PC-9 (cell line): ENCODE measurements at regions not wholly inside any gene's neighbourhood (a gene's known extent, or its start where the extent isn't known, plus 50 kb on each side); places are given as distances from the start of the nearest gene placed in this dataset.

Experiments
- BruUV-seq: library from RNA; stranded (reverse); fragments of 400-500 nt; replicated peaks from 2 replicates; lab custom pipeline; 2021; lab: Mats Ljungman, UMichigan
- CTCF ChIA-PET: fragments of 300-600 bp; sonication (Branson Sonifier 250); formaldehyde crosslinking; loops from one replicate; lab custom pipeline; 2022; ENCODE audit warnings: antibody characterized with exemption; lab: Charles Lee
- POLR2A ChIA-PET: fragments of 300-600 bp; sonication (Branson Sonifier 250); formaldehyde crosslinking; loops from one replicate; lab custom pipeline; 2022; ENCODE audit warnings: antibody characterized with exemption; ENCODE audit not compliant: unreplicated experiment; lab: Charles Lee
- DNase-seq, 2 experiments: peaks; one replicate each; pipeline versions ENCODE4 v3.0.0 to v3.0.0-alpha.2; 2015 to 2022; ENCODE audit warnings: mixed read lengths in 1 of 2
- H2AFZ ChIP-seq: fragments of 200-600 bp; sonication (generic); 2 replicates; pipeline ENCODE4 v1.8.1; 2017; ENCODE audit warnings: antibody characterized with exemption
- H3F3A ChIP-seq: fragments of 200-600 bp; sonication (generic); 2 replicates; pipeline ENCODE4 v1.8.1; 2017; ENCODE audit warnings: antibody characterized with exemption, mild to moderate bottlenecking, low read depth; ENCODE audit not compliant: insufficient read depth
- H3K27ac ChIP-seq: fragments of 200-600 bp; sonication (generic); 2 replicates; pipeline ENCODE4 v1.6.1; 2016; ENCODE audit warnings: mixed run types
- H3K27me3 ChIP-seq: fragments of 200-600 bp; sonication (generic); 2 replicates; pipeline ENCODE4 v1.6.1; 2016; ENCODE audit warnings: low read depth, mixed run types; ENCODE audit not compliant: insufficient read depth
- H3K36me3 ChIP-seq: fragments of 200-600 bp; sonication (generic); 2 replicates; pipeline ENCODE4 v1.6.1; 2016; ENCODE audit warnings: low read depth, mixed run types
- H3K4me1 ChIP-seq: fragments of 200-600 bp; sonication (generic); replicated peaks from 2 replicates; pipeline ENCODE4 v1.6.1; 2016; ENCODE audit warnings: mixed run types; ENCODE audit not compliant: insufficient read depth
- H3K4me2 ChIP-seq: fragments of 200-600 bp; sonication (generic); 2 replicates; pipeline ENCODE4 v1.6.1; 2017; ENCODE audit warnings: mixed run types
- H3K4me3 ChIP-seq: fragments of 200-600 bp; sonication (generic); 2 replicates; pipeline ENCODE4 v1.6.1; 2016; ENCODE audit warnings: mixed run types
- H3K79me2 ChIP-seq: fragments of 200-600 bp; sonication (generic); 2 replicates; pipeline ENCODE4 v1.6.1; 2017; ENCODE audit warnings: low read depth, mixed run types
- H3K9me2 ChIP-seq: fragments of 200-600 bp; sonication (generic); 2 replicates; pipeline ENCODE4 v1.8.1; 2017; ENCODE audit warnings: mild to moderate bottlenecking; ENCODE audit not compliant: insufficient read depth
- H3K9me3 ChIP-seq: fragments of 200-600 bp; sonication (generic); 2 replicates; pipeline ENCODE4 v1.8.1; 2016; ENCODE audit warnings: low read depth; ENCODE audit not compliant: insufficient read depth
- H4K20me1 ChIP-seq: fragments of 200-600 bp; sonication (generic); 2 replicates; pipeline ENCODE4 v1.8.1; 2017; ENCODE audit not compliant: insufficient read depth
- EZH2 ChIP-seq: fragments of 200-600 bp; sonication (generic); IDR thresholded peaks from 2 replicates; pipeline ENCODE4 v1.8.0; 2017; ENCODE audit warnings: antibody characterized with exemption, low read depth
- intact Hi-C: fragments of 100-400 bp; cut with micrococcal nuclease; formaldehyde crosslinking; loops from one replicate; pipeline ENCODE4 v1.10.0; 2022; ENCODE audit not compliant: unreplicated experiment
- TF ChIP-seq, protein P1 (sequence below): fragments of 200-600 bp; sonication (generic); conservative IDR thresholded peaks from 2 replicates; pipeline ENCODE4 v1.6.1; 2017; ENCODE audit warnings: mixed run types, antibody characterized with exemption, mild to moderate bottlenecking, moderate library complexity

DNA sequence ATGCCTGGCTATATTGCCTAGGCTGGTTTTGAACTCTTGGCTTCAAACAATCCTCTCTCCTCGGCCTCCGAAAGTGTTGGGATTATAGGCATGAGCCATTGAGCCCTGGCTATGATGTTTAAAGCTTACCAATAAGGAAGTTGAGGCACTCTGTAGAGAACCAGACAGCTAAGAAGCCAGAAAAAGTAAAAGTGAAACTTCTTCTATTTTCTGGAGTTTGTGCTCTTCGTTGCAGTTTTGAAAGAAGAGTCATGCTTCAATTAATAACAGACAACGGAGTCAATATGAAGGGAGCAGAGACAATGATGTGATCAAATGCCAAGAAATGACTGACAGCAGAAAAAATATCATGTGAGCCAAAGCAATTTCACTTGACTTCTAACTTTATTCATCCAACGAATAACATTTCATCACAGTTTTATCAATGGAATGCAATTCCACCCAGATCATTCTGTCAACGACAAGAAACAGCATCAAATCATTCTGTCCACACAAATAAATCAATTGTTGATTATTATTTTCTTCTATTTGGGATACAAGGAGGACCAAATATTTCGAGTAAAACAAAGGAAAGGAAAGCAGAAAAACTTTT is 175.5 kb upstream of the CELF4 start:
- H3K4me3 ChIP-seq = no peak overlapping the region
- H3K9me2 ChIP-seq = no peaks in the 10 kb centered on the region
- no peaks in the 10 kb centered on the region for H3K79me2 ChIP-seq
- TF ChIP-seq, protein P1, sequence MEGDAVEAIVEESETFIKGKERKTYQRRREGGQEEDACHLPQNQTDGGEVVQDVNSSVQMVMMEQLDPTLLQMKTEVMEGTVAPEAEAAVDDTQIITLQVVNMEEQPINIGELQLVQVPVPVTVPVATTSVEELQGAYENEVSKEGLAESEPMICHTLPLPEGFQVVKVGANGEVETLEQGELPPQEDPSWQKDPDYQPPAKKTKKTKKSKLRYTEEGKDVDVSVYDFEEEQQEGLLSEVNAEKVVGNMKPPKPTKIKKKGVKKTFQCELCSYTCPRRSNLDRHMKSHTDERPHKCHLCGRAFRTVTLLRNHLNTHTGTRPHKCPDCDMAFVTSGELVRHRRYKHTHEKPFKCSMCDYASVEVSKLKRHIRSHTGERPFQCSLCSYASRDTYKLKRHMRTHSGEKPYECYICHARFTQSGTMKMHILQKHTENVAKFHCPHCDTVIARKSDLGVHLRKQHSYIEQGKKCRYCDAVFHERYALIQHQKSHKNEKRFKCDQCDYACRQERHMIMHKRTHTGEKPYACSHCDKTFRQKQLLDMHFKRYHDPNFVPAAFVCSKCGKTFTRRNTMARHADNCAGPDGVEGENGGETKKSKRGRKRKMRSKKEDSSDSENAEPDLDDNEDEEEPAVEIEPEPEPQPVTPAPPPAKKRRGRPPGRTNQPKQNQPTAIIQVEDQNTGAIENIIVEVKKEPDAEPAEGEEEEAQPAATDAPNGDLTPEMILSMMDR = no peak
- no peak for TF ChIP-seq EZH2
- no peak overlapping the region for H3K4me2 ChIP-seq
- DNase-seq = no peak
- H3K27me3 ChIP-seq = no peaks in the 10 kb centered on the region
- H2AFZ ChIP-seq = no peak overlapping the region
- H3K36me3 ChIP-seq = no peaks in the 10 kb centered on the region
- BruUV-seq = no TSS peak
- H3F3A ChIP-seq = no peaks in the 10 kb centered on the region
- H3K27ac ChIP-seq = no peak overlapping the region
- H4K20me1 ChIP-seq = no peaks in the 10 kb centered on the region
- POLR2A ChIA-PET = no interaction called here
- intact Hi-C loops = no loop called here
- CTCF ChIA-PET = no interaction called here
- H3K9me3 ChIP-seq = no peaks in the 10 kb centered on the region
- no peaks in the 10 kb centered on the region for H3K4me1 ChIP-seq

DNA sequence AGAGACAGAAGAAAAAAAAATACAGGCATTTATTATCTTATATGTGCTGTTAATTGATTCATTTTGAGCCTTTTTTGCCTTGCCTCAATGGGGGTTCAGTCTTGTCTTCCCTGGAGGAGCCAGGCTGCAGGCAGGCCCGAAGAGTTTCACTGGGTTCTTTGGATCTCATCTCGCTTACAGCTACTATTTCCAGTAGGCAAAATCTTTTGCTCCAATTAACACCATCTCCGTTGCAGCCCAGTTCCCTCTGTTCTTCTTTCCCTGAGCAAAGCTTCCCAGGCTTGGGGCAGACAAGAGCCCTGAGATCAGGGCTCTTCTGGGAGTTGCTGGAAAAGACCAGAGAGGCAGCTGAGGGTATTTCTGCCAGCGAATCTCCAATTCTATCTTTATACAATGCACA is 168.8 kb upstream of the CELF4 start:
- intact Hi-C loops = no loop called here
- ChIA-PET POLR2A (no interaction called here), CTCF (no interaction called here)
- Histone ChIP-seq H2AFZ (no peak overlapping the region), H3K9me2 (no peaks in the 10 kb centered on the region), H3K4me3 (no peak overlapping the region), H3K79me2 (no peaks in the 10 kb centered on the region), H3K4me2 (no peak overlapping the region), H3K27ac (no peak overlapping the region), H3K9me3 (no peaks in the 10 kb centered on the region), H3K36me3 (no peaks in the 10 kb centered on the region), H4K20me1 (no peaks in the 10 kb centered on the region), H3K27me3 (no peaks in the 10 kb centered on the region), H3K4me1 (no peaks in the 10 kb centered on the region), H3F3A (no peaks in the 10 kb centered on the region)
- no peak for TF ChIP-seq EZH2
- no TSS peak for BruUV-seq
- DNase-seq = no peak

DNA sequence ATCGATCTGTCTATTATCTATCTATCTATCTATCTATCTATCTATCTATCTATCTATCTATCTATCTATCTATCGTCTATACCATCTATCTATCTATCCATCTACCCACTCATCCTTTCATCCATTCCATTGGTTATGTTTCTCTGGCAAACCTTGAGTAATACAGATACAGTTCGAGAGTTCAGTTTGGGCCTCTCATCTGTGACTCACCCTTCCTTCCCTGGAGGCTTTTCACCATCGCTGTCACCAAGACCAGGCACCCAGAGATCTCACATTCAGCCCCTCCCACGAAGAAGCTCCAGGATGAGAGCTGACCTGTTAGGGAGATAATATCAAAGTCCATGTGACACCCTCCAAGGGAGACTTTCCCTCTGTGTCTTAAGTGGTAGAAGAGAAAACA is 164.1 kb upstream of the CELF4 start:
- H3K79me2 ChIP-seq = no peaks in the 10 kb centered on the region
- no peaks in the 10 kb centered on the region for H3F3A ChIP-seq
- no TSS peak for BruUV-seq
- intact Hi-C loops = no loop called here
- TF ChIP-seq EZH2 = no peak
- TF ChIP-seq, protein P1 = no peak
- H3K4me2 ChIP-seq = no peak overlapping the region
- no peaks in the 10 kb centered on the region for H4K20me1 ChIP-seq
- CTCF ChIA-PET = no interaction called here
- POLR2A ChIA-PET = no interaction called here
- no peaks in the 10 kb centered on the region for H3K27me3 ChIP-seq
- H3K36me3 ChIP-seq = no peaks in the 10 kb centered on the region
- H3K27ac ChIP-seq = no peak overlapping the region
- no peak overlapping the region for H3K4me3 ChIP-seq
- DNase-seq = no peak
- H3K9me3 ChIP-seq = no peaks in the 10 kb centered on the region
- no peaks in the 10 kb centered on the region for H3K4me1 ChIP-seq
- H3K9me2 ChIP-seq = no peaks in the 10 kb centered on the region
- H2AFZ ChIP-seq = no peak overlapping the region

DNA sequence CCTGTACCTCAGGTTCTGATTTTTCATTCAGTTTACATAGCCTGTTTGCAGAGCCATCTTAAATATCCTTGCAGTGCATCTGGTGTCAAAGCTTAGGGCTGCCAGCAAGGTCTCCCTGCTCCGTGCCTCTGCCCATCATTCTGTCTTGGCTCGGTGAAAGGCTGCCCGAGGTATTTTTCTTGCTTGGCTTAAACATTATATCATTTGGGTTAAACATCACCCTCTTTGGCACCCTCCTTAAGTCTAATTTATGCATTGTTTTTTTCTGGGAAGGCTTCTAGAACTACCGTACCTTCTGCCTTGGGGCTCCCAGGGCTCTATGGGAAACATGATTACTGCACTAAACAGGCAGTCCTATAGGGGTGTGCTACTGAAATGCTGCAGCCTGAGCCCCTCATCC is 158.6 kb upstream of the CELF4 start:
- no peaks in the 10 kb centered on the region for H3K9me2 ChIP-seq
- no peaks in the 10 kb centered on the region for H3K9me3 ChIP-seq
- intact Hi-C loops = no loop called here
- ChIA-PET CTCF (no interaction called here), POLR2A (no interaction called here)
- no peaks in the 10 kb centered on the region for H3K4me1 ChIP-seq
- no peaks in the 10 kb centered on the region for H3K27me3 ChIP-seq
- H3K79me2 ChIP-seq = no peaks in the 10 kb centered on the region
- no peaks in the 10 kb centered on the region for H3F3A ChIP-seq
- no peak overlapping the region for H3K4me2 ChIP-seq
- no peaks in the 10 kb centered on the region for H4K20me1 ChIP-seq
- H3K36me3 ChIP-seq = no peaks in the 10 kb centered on the region
- TF ChIP-seq, protein P1 = no peak
- no peak for TF ChIP-seq EZH2
- H3K27ac ChIP-seq = no peak overlapping the region
- no peak for DNase-seq
- H2AFZ ChIP-seq = no peak overlapping the region
- no peak overlapping the region for H3K4me3 ChIP-seq
- no TSS peak for BruUV-seq
